ENCODE measurements at regions not wholly inside any gene's neighbourhood (a gene's known extent, or its start where the extent isn't known, plus 50 kb on each side); places are given as distances from the start of the nearest gene placed in this dataset.

- H3K9me3 ChIP-seq (ENCODE audit: control insufficient read depth in 4 of 4, insufficient read depth in 3 of 4, low read length in 3 of 4): peaks cover 0 to 2% (median 0%) of the 10 kb centered on the region in 4 donors
Observed at GRCh38 chr2:81942876-81943275, 1638.3 kb upstream of the LRRTM1 start.

DNA sequence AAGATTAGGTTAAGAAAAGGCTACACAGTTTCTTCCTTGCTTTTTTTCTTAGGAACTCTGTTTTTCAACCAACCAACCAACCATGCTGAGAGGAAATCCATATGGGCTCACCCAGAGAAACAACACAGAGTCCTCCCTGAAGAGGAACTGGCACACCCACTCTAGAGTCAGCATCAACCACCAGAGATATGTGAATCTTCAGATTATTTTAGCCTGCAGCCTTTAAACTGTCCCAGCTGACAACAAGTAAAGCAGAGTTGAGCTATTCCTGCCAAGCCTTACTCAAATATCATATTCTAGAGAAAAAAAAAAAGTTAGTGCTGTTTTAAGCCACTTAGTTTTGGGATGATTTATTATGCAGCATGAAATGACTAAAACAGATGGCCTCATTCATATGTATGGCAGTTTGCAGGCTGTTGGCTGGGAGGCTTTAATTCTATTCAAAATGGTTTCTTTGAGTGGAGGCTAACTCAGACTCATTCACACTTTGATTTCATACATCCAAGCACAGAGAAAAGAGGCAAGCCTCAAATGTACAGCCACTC, 1637.7 kb upstream of the LRRTM1 start:
- H3K4me1 ChIP-seq (ENCODE audit: control insufficient read depth in 5 of 5, insufficient read depth in 5 of 5, low read length in 5 of 5): peaks cover 0 to 8% (median 0%) of the 10 kb centered on the region in 5 donors
- no peaks in the 10 kb centered on the region for H3K27me3 ChIP-seq (ENCODE audit: control insufficient read depth in 3 of 3, insufficient read depth in 3 of 3, low read length in 2 of 3)
- H3K36me3 ChIP-seq (ENCODE audit: control insufficient read depth in 4 of 4, insufficient read depth in 4 of 4, low read length in 4 of 4): no peaks in the 10 kb centered on the region
- no peak overlapping the region for H3K9ac ChIP-seq (ENCODE audit: insufficient read depth in 1 of 2, low read length in 2 of 2)
- H3K27ac ChIP-seq (ENCODE audit: low read depth in 1 of 2, low read length in 1 of 2): no peak overlapping the region
- TF ChIP-seq, protein P1, sequence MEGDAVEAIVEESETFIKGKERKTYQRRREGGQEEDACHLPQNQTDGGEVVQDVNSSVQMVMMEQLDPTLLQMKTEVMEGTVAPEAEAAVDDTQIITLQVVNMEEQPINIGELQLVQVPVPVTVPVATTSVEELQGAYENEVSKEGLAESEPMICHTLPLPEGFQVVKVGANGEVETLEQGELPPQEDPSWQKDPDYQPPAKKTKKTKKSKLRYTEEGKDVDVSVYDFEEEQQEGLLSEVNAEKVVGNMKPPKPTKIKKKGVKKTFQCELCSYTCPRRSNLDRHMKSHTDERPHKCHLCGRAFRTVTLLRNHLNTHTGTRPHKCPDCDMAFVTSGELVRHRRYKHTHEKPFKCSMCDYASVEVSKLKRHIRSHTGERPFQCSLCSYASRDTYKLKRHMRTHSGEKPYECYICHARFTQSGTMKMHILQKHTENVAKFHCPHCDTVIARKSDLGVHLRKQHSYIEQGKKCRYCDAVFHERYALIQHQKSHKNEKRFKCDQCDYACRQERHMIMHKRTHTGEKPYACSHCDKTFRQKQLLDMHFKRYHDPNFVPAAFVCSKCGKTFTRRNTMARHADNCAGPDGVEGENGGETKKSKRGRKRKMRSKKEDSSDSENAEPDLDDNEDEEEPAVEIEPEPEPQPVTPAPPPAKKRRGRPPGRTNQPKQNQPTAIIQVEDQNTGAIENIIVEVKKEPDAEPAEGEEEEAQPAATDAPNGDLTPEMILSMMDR (IDR thresholded peaks at IDR 0.05; ENCODE audit: control extremely low read depth, extremely low read depth): no peak
- DNase-seq (peak in 1 of 3 donors; percentile 56), ATAC-seq (ENCODE audit: insufficient read depth, low FRiP score) (no peak)
- H3K9me3 ChIP-seq (ENCODE audit: control insufficient read depth in 4 of 4, insufficient read depth in 3 of 4, low read length in 3 of 4): peaks cover 0 to 2% (median 0%) of the 10 kb centered on the region in 4 donors
- no peak overlapping the region for H3K4me3 ChIP-seq

More at GRCh38 chr2:81942876-81943275, 1638.3 kb upstream of the LRRTM1 start:
- Histone ChIP-seq H3K9ac (ENCODE audit: insufficient read depth in 1 of 2, low read length in 2 of 2) (no peak overlapping the region), H3K36me3 (ENCODE audit: control insufficient read depth in 4 of 4, insufficient read depth in 4 of 4, low read length in 4 of 4) (no peaks in the 10 kb centered on the region), H3K27ac (ENCODE audit: low read depth in 1 of 2, low read length in 1 of 2) (no peak overlapping the region), H3K27me3 (ENCODE audit: control insufficient read depth in 3 of 3, insufficient read depth in 3 of 3, low read length in 2 of 3) (no peaks in the 10 kb centered on the region), H3K4me3 (no peak overlapping the region), H3K4me1 (ENCODE audit: control insufficient read depth in 5 of 5, insufficient read depth in 5 of 5, low read length in 5 of 5) (peaks cover 0 to 8% (median 0%) of the 10 kb centered on the region in 5 donors)
- ATAC-seq (ENCODE audit: insufficient read depth, low FRiP score): no peak
- DNase-seq: peak in 1 of 3 donors; percentile 12
- TF ChIP-seq, protein P1 (IDR thresholded peaks at IDR 0.05; ENCODE audit: control extremely low read depth, extremely low read depth): no peak
- 86 to 88% methylated on average over 1 of the region's 1 CpG for WGBS, 2 donors

GRCh38 chr2:81940266-81940955, 1635.9 kb upstream of the LRRTM1 start:
- 65 to 83% methylated on average over 7 of the region's 7 CpGs for WGBS, 2 donors
- Histone ChIP-seq H3K4me1 (ENCODE audit: control insufficient read depth in 5 of 5, insufficient read depth in 5 of 5, low read length in 5 of 5) (peaks cover 0 to 8% (median 0%) of the 10 kb centered on the region in 5 donors), H3K9me3 (ENCODE audit: control insufficient read depth in 4 of 4, insufficient read depth in 3 of 4, low read length in 3 of 4) (peaks cover 0 to 2% (median 0%) of the 10 kb centered on the region in 4 donors), H3K27ac (ENCODE audit: low read depth in 1 of 2, low read length in 1 of 2) (no peak overlapping the region), H3K4me3 (no peak overlapping the region), H3K27me3 (ENCODE audit: control insufficient read depth in 3 of 3, insufficient read depth in 3 of 3, low read length in 2 of 3) (no peaks in the 10 kb centered on the region), H3K9ac (ENCODE audit: insufficient read depth in 1 of 2, low read length in 2 of 2) (no peak overlapping the region), H3K36me3 (ENCODE audit: control insufficient read depth in 4 of 4, insufficient read depth in 4 of 4, low read length in 4 of 4) (no peaks in the 10 kb centered on the region)
- DNase-seq (no peak), ATAC-seq (ENCODE audit: insufficient read depth, low FRiP score) (no peak)
- TF ChIP-seq, protein P1 (IDR thresholded peaks at IDR 0.05; ENCODE audit: control extremely low read depth, extremely low read depth): no peak
